ENCODE measurements at regions not wholly inside any gene's neighbourhood (a gene's known extent, or its start where the extent isn't known, plus 50 kb on each side); places are given as distances from the start of the nearest gene placed in this dataset.

- no peak for DNase-seq (ENCODE audit: low read depth)
- no peak overlapping the region for H3K4me3 ChIP-seq (ENCODE audit: control insufficient read depth, low read depth, low read length)
- TF ChIP-seq, protein P1, sequence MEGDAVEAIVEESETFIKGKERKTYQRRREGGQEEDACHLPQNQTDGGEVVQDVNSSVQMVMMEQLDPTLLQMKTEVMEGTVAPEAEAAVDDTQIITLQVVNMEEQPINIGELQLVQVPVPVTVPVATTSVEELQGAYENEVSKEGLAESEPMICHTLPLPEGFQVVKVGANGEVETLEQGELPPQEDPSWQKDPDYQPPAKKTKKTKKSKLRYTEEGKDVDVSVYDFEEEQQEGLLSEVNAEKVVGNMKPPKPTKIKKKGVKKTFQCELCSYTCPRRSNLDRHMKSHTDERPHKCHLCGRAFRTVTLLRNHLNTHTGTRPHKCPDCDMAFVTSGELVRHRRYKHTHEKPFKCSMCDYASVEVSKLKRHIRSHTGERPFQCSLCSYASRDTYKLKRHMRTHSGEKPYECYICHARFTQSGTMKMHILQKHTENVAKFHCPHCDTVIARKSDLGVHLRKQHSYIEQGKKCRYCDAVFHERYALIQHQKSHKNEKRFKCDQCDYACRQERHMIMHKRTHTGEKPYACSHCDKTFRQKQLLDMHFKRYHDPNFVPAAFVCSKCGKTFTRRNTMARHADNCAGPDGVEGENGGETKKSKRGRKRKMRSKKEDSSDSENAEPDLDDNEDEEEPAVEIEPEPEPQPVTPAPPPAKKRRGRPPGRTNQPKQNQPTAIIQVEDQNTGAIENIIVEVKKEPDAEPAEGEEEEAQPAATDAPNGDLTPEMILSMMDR (IDR thresholded peaks at IDR 0.05; ENCODE audit: control insufficient read depth, insufficient read depth, low read depth, low read length, missing control alignments), result no peak
Measured at GRCh38 chr12:19006626-19007137, 122.9 kb upstream of the PLEKHA5 start.

DNA sequence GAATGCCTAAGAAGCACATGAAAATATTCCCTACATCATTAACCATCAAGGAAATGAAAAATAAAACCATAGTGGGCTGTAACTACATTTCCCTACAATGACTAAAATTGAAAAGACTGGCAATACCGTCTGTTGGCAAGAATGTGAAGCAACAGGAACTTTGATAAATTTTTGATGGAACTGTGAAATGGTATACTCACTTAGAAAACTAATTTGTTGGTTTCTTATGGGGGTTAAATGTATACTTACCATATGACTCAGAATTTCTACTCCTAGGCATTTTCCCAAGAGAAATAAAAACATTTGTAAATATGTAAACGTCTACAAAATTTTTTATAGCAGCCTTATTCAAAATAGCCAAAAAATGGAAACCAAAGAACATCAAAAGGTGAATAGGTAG lies 121.4 kb upstream of the PLEKHA5 start:
- TF ChIP-seq, protein P1 (IDR thresholded peaks at IDR 0.05; ENCODE audit: control insufficient read depth, insufficient read depth, low read depth, low read length, missing control alignments), result no peak
- no peak overlapping the region for H3K4me3 ChIP-seq (ENCODE audit: control insufficient read depth, low read depth, low read length)
- no peak for DNase-seq (ENCODE audit: low read depth)

- TF ChIP-seq, protein P1 (IDR thresholded peaks at IDR 0.05; ENCODE audit: control insufficient read depth, insufficient read depth, low read depth, low read length, missing control alignments), result no peak
- H3K4me3 ChIP-seq (ENCODE audit: control insufficient read depth, low read depth, low read length), result no peak overlapping the region
- DNase-seq (ENCODE audit: low read depth), result no peak
Measured at GRCh38 chr12:19010087-19010486, 119.4 kb upstream of the PLEKHA5 start.

DNA sequence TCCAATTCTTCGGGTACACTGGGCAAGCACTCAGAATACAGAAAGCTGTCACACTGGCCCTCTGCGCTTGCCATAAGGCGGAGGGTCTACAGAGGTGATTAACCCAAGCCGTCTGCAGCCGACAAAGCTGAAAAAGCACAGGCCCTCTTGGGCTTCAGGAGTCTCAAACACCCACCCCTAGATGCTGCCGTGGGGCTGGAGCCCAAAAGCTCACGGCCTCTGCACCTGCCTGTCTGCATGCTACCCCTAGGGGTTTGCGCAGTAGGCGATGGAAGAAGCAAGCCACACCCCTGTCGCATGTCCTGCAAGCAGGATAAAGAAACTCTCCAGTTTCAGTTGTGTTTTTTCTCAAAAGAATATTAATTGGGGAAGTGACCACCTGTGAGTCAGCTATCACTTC lies 118.8 kb upstream of the PLEKHA5 start:
- H3K4me3 ChIP-seq (ENCODE audit: control insufficient read depth, low read depth, low read length), result no peak overlapping the region
- TF ChIP-seq, protein P1 (IDR thresholded peaks at IDR 0.05; ENCODE audit: control insufficient read depth, insufficient read depth, low read depth, low read length, missing control alignments), result no peak
- no peak for DNase-seq (ENCODE audit: low read depth)

- TF ChIP-seq, protein P1 (IDR thresholded peaks at IDR 0.05; ENCODE audit: control insufficient read depth, insufficient read depth, low read depth, low read length, missing control alignments), result no peak
- DNase-seq (ENCODE audit: low read depth), result no peak
- no peak overlapping the region for H3K4me3 ChIP-seq (ENCODE audit: control insufficient read depth, low read depth, low read length)
Measured at GRCh38 chr12:19012965-19013364, 116.6 kb upstream of the PLEKHA5 start.

GRCh38 chr12:19014240-19014639 lies 115.3 kb upstream of the PLEKHA5 start:
- H3K4me3 ChIP-seq (ENCODE audit: control insufficient read depth, low read depth, low read length), result no peak overlapping the region
- no peak for DNase-seq (ENCODE audit: low read depth)
- TF ChIP-seq, protein P1 (IDR thresholded peaks at IDR 0.05; ENCODE audit: control insufficient read depth, insufficient read depth, low read depth, low read length, missing control alignments), result no peak

DNA sequence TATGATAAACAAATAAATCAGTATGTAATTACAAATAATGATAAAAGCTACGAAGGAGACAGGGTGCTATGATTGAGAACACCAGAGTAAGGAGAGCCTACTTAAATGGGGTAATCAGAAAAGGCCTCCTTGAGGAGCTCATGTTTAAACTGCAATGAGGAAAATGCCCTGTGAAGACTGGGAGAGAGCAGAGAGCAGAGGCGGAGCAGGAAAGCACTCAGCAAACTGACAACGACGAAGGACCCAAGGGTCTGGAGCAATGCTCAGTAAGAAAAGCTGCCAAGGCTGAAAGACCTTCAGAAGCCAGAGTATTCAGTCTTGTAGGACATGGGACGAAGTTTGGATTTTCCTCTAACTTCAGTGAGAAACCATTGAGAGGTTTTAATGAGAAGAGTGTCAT lies 114.2 kb upstream of the PLEKHA5 start:
- TF ChIP-seq, protein P1 (IDR thresholded peaks at IDR 0.05; ENCODE audit: control insufficient read depth, insufficient read depth, low read depth, low read length, missing control alignments), result no peak

More for the DNA sequence above, 114.2 kb upstream of the PLEKHA5 start:
- H3K4me3 ChIP-seq (ENCODE audit: control insufficient read depth, low read depth, low read length), result no peak overlapping the region
- DNase-seq (ENCODE audit: low read depth), result no peak
